GM12878 (cell line): ENCODE measurements at regions not wholly inside any gene's neighbourhood (a gene's known extent, or its start where the extent isn't known, plus 50 kb on each side); places are given as distances from the start of the nearest gene placed in this dataset.

Experiments
- ATAC-seq: fragments of 200-7000 bp; cut with Tn5 transposase; 3 replicates; pipeline ENCODE4 v1.9.1; 2020; ENCODE audit warnings: mild to moderate bottlenecking, moderate library complexity
- BruUV-seq: library from RNA; stranded (reverse); fragments of 400-500 nt; replicated peaks from 2 replicates; lab custom pipeline; 2021; lab: Mats Ljungman, UMichigan
- CTCF ChIA-PET: fragments of 300-600 bp; sonication (Branson Sonifier 250); formaldehyde crosslinking; extraction: SDS; loops from one replicate; lab custom pipeline; 2021; ENCODE audit warnings: inconsistent platforms; lab: Yijun Ruan, JAX
- POLR2A ChIA-PET: fragments of 350-600 bp; formaldehyde crosslinking; extraction: SDS; loops from one replicate; lab custom pipeline; 2021; ENCODE audit warnings: inconsistent platforms; lab: Charles Lee
- RAD21 ChIA-PET: fragments of 300-600 bp; sonication (Branson Sonifier 250); formaldehyde crosslinking; loops from one replicate; lab custom pipeline; 2023; ENCODE audit warnings: antibody characterized with exemption; ENCODE audit not compliant: unreplicated experiment; lab: Charles Lee
- SMC1A ChIA-PET: fragments of 300-600 bp; sonication (Branson Sonifier 250); formaldehyde crosslinking; loops from one replicate; lab custom pipeline; 2023; ENCODE audit not compliant: unreplicated experiment, uncharacterized antibody; lab: Charles Lee
- DNase-seq: peaks from one replicate; pipeline ENCODE4 v3.0.0-alpha.2; 2011; ENCODE audit warnings: low read depth, low spot score
- FAIRE-seq: peaks from 3 replicates; lab custom pipeline; 2011; peaks lifted over from hg19 to GRCh38; lab: Jason Lieb, UNC
- H2AFZ ChIP-seq: 2 replicates; pipeline ENCODE4 v1.6.0; 2011; ENCODE audit warnings: low read depth, low read length, control low read depth; ENCODE audit not compliant: control insufficient read depth
- H3K27ac ChIP-seq: 2 replicates; pipeline ENCODE4 v1.5.1; 2011; ENCODE audit warnings: control low read depth; ENCODE audit not compliant: control insufficient read depth, insufficient read depth
- H3K27me3 ChIP-seq, 2 experiments: replicated peaks in 1 of 2; 2 replicates each; pipeline versions ENCODE4 v1.6.0 to v1.6.1; 2011; ENCODE audit warnings: low read length in 1 of 2; ENCODE audit not compliant: control insufficient read depth in 2 of 2, insufficient read depth in 2 of 2
- H3K36me3 ChIP-seq, 2 experiments: 2 replicates each; pipeline ENCODE4 v1.5.1; 2011; ENCODE audit warnings: low read length in 1 of 2; ENCODE audit not compliant: control insufficient read depth in 2 of 2, insufficient read depth in 2 of 2
- H3K4me1 ChIP-seq: 2 replicates; pipeline ENCODE4 v1.6.1; 2011; ENCODE audit warnings: mild to moderate bottlenecking, low read length, moderate library complexity, mixed read lengths; ENCODE audit not compliant: control insufficient read depth, insufficient read depth
- H3K4me2 ChIP-seq: 2 replicates; pipeline ENCODE4 v1.6.0; 2011; ENCODE audit warnings: control low read depth; ENCODE audit not compliant: control insufficient read depth, insufficient read depth
- H3K4me3 ChIP-seq: fragments of 200-600 bp; sonication (generic); 2 replicates; pipeline ENCODE4 v1.5.1; 2016
- H3K79me2 ChIP-seq: 2 replicates; pipeline ENCODE4 v1.6.0; 2011; ENCODE audit warnings: low read length; ENCODE audit not compliant: control insufficient read depth, insufficient read depth
- H3K9ac ChIP-seq: 2 replicates; pipeline ENCODE4 v1.8.0; 2011; ENCODE audit warnings: low read length, control low read depth, mixed read lengths; ENCODE audit not compliant: control insufficient read depth, insufficient read depth
- H3K9me3 ChIP-seq: replicated peaks from 3 replicates; pipeline ENCODE4 v1.5.1; 2011; ENCODE audit warnings: mild to moderate bottlenecking, low read length; ENCODE audit not compliant: control insufficient read depth, insufficient read depth
- H4K20me1 ChIP-seq: 2 replicates; pipeline ENCODE4 v1.6.0; 2011; ENCODE audit not compliant: control insufficient read depth, insufficient read depth
- CTCF ChIP-seq, 3 experiments: IDR thresholded peaks in 2 of 3; conservative IDR thresholded peaks in 1 of 3; 2 replicates each; pipeline ENCODE4 v1.5.1; 2011; ENCODE audit warnings: low read depth in 3 of 3, low read length in 3 of 3, mild to moderate bottlenecking in 3 of 3, control low read depth in 2 of 3, moderate library complexity in 2 of 3, inconsistent platforms in 1 of 3, mixed read lengths in 1 of 3; ENCODE audit not compliant: control insufficient read depth in 2 of 3, insufficient read depth in 1 of 3; ENCODE audit errors: extremely low read depth in 1 of 3
- DPF2 ChIP-seq: fragments of 450-650 bp; IDR thresholded peaks from 2 replicates; pipeline ENCODE4 v1.6.1; 2017; ENCODE audit warnings: mild to moderate bottlenecking
- EGR1 ChIP-seq, 2 experiments: IDR thresholded peaks; 1 replicate in 1 of 2; 2 replicates in 1 of 2; pipeline ENCODE4 v1.6.1; 2011 to 2012; ENCODE audit warnings: low read depth in 2 of 2, low read length in 2 of 2, borderline replicate concordance in 1 of 2, mild to moderate bottlenecking in 1 of 2, moderate library complexity in 1 of 2
- HDAC6 ChIP-seq: fragments of 200-600 bp; sonication (generic); IDR thresholded peaks from one replicate; pipeline ENCODE4 v1.8.0; 2017; ENCODE audit warnings: antibody characterized with exemption; ENCODE audit not compliant: unreplicated experiment
- JUNB ChIP-seq: IDR thresholded peaks from 2 replicates; pipeline ENCODE4 v1.6.1; 2016; ENCODE audit warnings: antibody characterized with exemption, mild to moderate bottlenecking
- MLLT1 ChIP-seq: fragments of 450-650 bp; IDR thresholded peaks from 2 replicates; pipeline ENCODE4 v1.6.1; 2016; ENCODE audit warnings: mild to moderate bottlenecking
- MYB ChIP-seq: fragments of 150-350 bp; IDR thresholded peaks from 2 replicates; pipeline ENCODE4 v1.6.1; 2014; ENCODE audit warnings: mild to moderate bottlenecking, low read depth, low read length, borderline replicate concordance
- PKNOX1 ChIP-seq: fragments of 450-650 bp; IDR thresholded peaks from 2 replicates; pipeline ENCODE4 v1.6.1; 2016; ENCODE audit warnings: mild to moderate bottlenecking
- PML ChIP-seq: IDR thresholded peaks from 2 replicates; pipeline ENCODE4 v1.6.1; 2012; ENCODE audit warnings: low read length, inconsistent platforms
- RUNX3 ChIP-seq: IDR thresholded peaks from 2 replicates; pipeline ENCODE4 v1.6.1; 2012; ENCODE audit warnings: low read length, inconsistent platforms
- SIN3A ChIP-seq: IDR thresholded peaks from 2 replicates; pipeline ENCODE4 v1.6.1; 2012; ENCODE audit warnings: low read depth, low read length, improper control_type of control experiment
- SIX5 ChIP-seq: IDR thresholded peaks from 2 replicates; pipeline ENCODE4 v1.6.1; 2011; ENCODE audit warnings: mild to moderate bottlenecking, low read depth, low read length, moderate library complexity; ENCODE audit not compliant: severe bottlenecking
- SREBF1 ChIP-seq: IDR thresholded peaks from 2 replicates; pipeline ENCODE4 v1.6.1; 2012; ENCODE audit warnings: mild to moderate bottlenecking, low read length
- ZNF592 ChIP-seq: fragments of 450-650 bp; IDR thresholded peaks from 2 replicates; pipeline ENCODE4 v1.6.1; 2017; ENCODE audit warnings: mild to moderate bottlenecking, moderate library complexity
- ZSCAN29 ChIP-seq: fragments of 450-650 bp; IDR thresholded peaks from 2 replicates; pipeline ENCODE4 v1.6.1; 2017; ENCODE audit warnings: mild to moderate bottlenecking, moderate library complexity
- WGBS: methylation state at CpG from one replicate; pipeline ENCODE4 v1.1.6; 2016; ENCODE audit warnings: low lambda C conversion rate; ENCODE audit not compliant: insufficient replicate concordance, insufficient coverage; ENCODE audit errors: missing lambda C conversion rate; 5-methylcytosine and 5-hydroxymethylcytosine counted together
- in situ Hi-C: fragments of 300-500 bp; cut with MboI; formaldehyde crosslinking; loops from 9 replicates; pipeline ENCODE4 v1.14.3; 2018; ENCODE audit warnings: mixed read lengths
- intact Hi-C: fragments of 100-400 bp; cut with micrococcal nuclease; formaldehyde crosslinking; loops from one replicate; pipeline ENCODE4 v1.14.2; 2022; ENCODE audit not compliant: unreplicated experiment

GRCh38 chr2:175317751-175318150 lies 136.2 kb upstream of the ATP5MC3 start (continued):
- TF ChIP-seq MYB = no peak

- Histone ChIP-seq H3K27me3 (no peaks in the 10 kb centered on the region), H3K4me3 (no peak overlapping the region), H3K4me2 (no peak overlapping the region), H2AFZ (no peak overlapping the region), H3K36me3 (no peaks in the 10 kb centered on the region), H3K9ac (no peak overlapping the region), H3K9me3 (no peaks in the 10 kb centered on the region), H3K4me1 (no peaks in the 10 kb centered on the region), H3K79me2 (no peaks in the 10 kb centered on the region), H4K20me1 (no peaks in the 10 kb centered on the region), H3K27ac (no peak overlapping the region)
- intact Hi-C loops = no loop called here
- DNase-seq = no peak
- in situ Hi-C loops = no loop called here
- ChIA-PET POLR2A (no interaction called here), RAD21 (no interaction called here), SMC1A (no interaction called here), CTCF (interaction anchor here (1.0 to 1.5 kb wide), 2 partner anchors 12 to 61 kb away, joined by 3 to 4 read pairs; no protein-coding TSS in a partner anchor)
- BruUV-seq = no TSS peak
- no peak for ATAC-seq
- 3% methylated on average over 2 of the region's 2 CpGs for WGBS
- no peak for FAIRE-seq
- TF ChIP-seq EGR1 (IDR thresholded peaks at IDR 0.05; ENCODE audit: borderline replicate concordance in 1 of 2, low read depth in 2 of 2, low read length in 2 of 2) = no peak
- no peak for TF ChIP-seq JUNB
- no peak for TF ChIP-seq CTCF (IDR thresholded peaks at IDR 0.05 in 2 of 3, conservative IDR thresholded peaks at IDR 0.05 in 1 of 3; ENCODE audit: control insufficient read depth in 2 of 3, extremely low read depth in 1 of 3, insufficient read depth in 1 of 3, low read depth in 3 of 3, low read length in 3 of 3)
- TF ChIP-seq MLLT1 = no peak
- TF ChIP-seq SIX5 = no peak
- no peak for TF ChIP-seq ZSCAN29
- no peak for TF ChIP-seq PKNOX1
- TF ChIP-seq ZNF592 = no peak
- TF ChIP-seq RUNX3 = no peak
- TF ChIP-seq SREBF1 = no peak
- no peak for TF ChIP-seq HDAC6
- TF ChIP-seq DPF2 = no peak
- TF ChIP-seq PML = no peak
- TF ChIP-seq SIN3A = no peak
Observed at GRCh38 chr2:175312137-175312536, 130.6 kb upstream of the ATP5MC3 start.
